HG03442 (cell line): ENCODE measurements at regions not wholly inside any gene's neighbourhood (a gene's known extent, or its start where the extent isn't known, plus 50 kb on each side); places are given as distances from the start of the nearest gene placed in this dataset.

Source experiments
- ATAC-seq: cut with Tn5 transposase; IDR thresholded peaks from one replicate; pipeline ENCODE4 v1.9.1; 2021; ENCODE audit warnings: mild to moderate bottlenecking, moderate library complexity; ENCODE audit not compliant: unreplicated experiment

- ATAC-seq = no peak
Observed at GRCh38 chr5:86875539-86875938, 257.8 kb downstream of the COX7C start.

- no peak for ATAC-seq
Observed at GRCh38 chr5:86878250-86878649, 260.5 kb downstream of the COX7C start.

- no peak for ATAC-seq
Observed at GRCh38 chr5:86879086-86879485, 261.3 kb downstream of the COX7C start.

GRCh38 chr5:86880344-86880743 is 262.6 kb downstream of the COX7C start:
- no peak for ATAC-seq

GRCh38 chr5:86880785-86881492 is 263.2 kb downstream of the COX7C start:
- ATAC-seq = peak; percentile 97

GRCh38 chr5:86881493-86882090 is 263.9 kb downstream of the COX7C start:
- no peak for ATAC-seq

GRCh38 chr5:86884608-86885007 is 266.9 kb downstream of the COX7C start:
- no peak for ATAC-seq

GRCh38 chr5:86885011-86885410 is 267.3 kb downstream of the COX7C start:
- ATAC-seq = no peak

GRCh38 chr5:86885489-86886230 is 267.9 kb downstream of the COX7C start:
- ATAC-seq = no peak

- ATAC-seq = no peak
Observed at GRCh38 chr5:86890375-86890774, 272.6 kb downstream of the COX7C start.

- no peak for ATAC-seq
Observed at GRCh38 chr5:86894056-86894455, 276.3 kb downstream of the COX7C start.

GRCh38 chr5:86896916-86897315 is 279.2 kb downstream of the COX7C start:
- no peak for ATAC-seq

- no peak for ATAC-seq
Observed at GRCh38 chr5:86909418-86910295, 291.9 kb downstream of the COX7C start.

- ATAC-seq = no peak
Observed at GRCh38 chr5:86917117-86917579, 299.4 kb downstream of the COX7C start.

GRCh38 chr5:86918246-86918645 is 300.5 kb downstream of the COX7C start:
- no peak for ATAC-seq

GRCh38 chr5:86926033-86926432 is 308.3 kb downstream of the COX7C start:
- no peak for ATAC-seq

- no peak for ATAC-seq
Observed at GRCh38 chr5:86929123-86929766, 311.5 kb downstream of the COX7C start.

- ATAC-seq = no peak
Observed at GRCh38 chr5:86951761-86952160, 315.9 kb upstream of the RASA1 start.

- no peak for ATAC-seq
Observed at GRCh38 chr5:86964889-86965288, 302.8 kb upstream of the RASA1 start.

GRCh38 chr5:86968301-86968753 is 299.4 kb upstream of the RASA1 start:
- no peak for ATAC-seq
